ENCODE measurements at regions not wholly inside any gene's neighbourhood (a gene's known extent, or its start where the extent isn't known, plus 50 kb on each side); places are given as distances from the start of the nearest gene placed in this dataset.
"Not testable (repeated sequence)": the region's sequence is repeated elsewhere in the genome, so short reads cannot be mapped to it uniquely, and the experiment has no call there.

GRCh38 chr5:16987776-16988175, 51.7 kb upstream of the MYO10 start:
- Histone ChIP-seq H2AFZ (no peak overlapping the region), H3K27ac (no peak overlapping the region), H3K4me3 (no peak overlapping the region), H3K4me1 (ENCODE audit: insufficient read depth) (peaks cover 11% of the 10 kb centered on the region), H3K27me3 (replicated peaks; ENCODE audit: insufficient read depth) (no peaks in the 10 kb centered on the region), H3K9me3 (ENCODE audit: low read depth) (no peaks in the 10 kb centered on the region), H3K4me2 (ENCODE audit: unreplicated experiment) (no peak overlapping the region), H3K9me2 (ENCODE audit: insufficient read depth) (no peaks in the 10 kb centered on the region), H4K20me1 (ENCODE audit: insufficient read depth) (no peaks in the 10 kb centered on the region), H3K79me2 (ENCODE audit: insufficient read depth) (no peaks in the 10 kb centered on the region), H3F3A (ENCODE audit: insufficient read depth) (peaks cover 11% of the 10 kb centered on the region), H3K9ac (no peak overlapping the region), H3K36me3 (ENCODE audit: low read depth) (no peaks in the 10 kb centered on the region)
- 47 to 60% methylated on average over 1 of the region's 1 CpG for WGBS, 2 experiments (ENCODE audit: low coverage in 1 of 2, low lambda C conversion rate in 2 of 2, missing lambda C conversion rate in 2 of 2)
- TF ChIP-seq EZH2phosphoT487 (IDR thresholded peaks at IDR 0.05; ENCODE audit: insufficient read depth, low read depth), result no peak
- no peak for TF ChIP-seq EZH2 (IDR thresholded peaks at IDR 0.05; ENCODE audit: insufficient read depth, poor library complexity, severe bottlenecking)
- no peak for DNase-seq
- in situ Hi-C loops (cut with MboI), result no loop called here

- H3K9me3 ChIP-seq (ENCODE audit: low read depth); H3K4me3 ChIP-seq; H2AFZ ChIP-seq; H3K36me3 ChIP-seq (ENCODE audit: low read depth); H4K20me1 ChIP-seq (ENCODE audit: insufficient read depth); in situ Hi-C loops (cut with MboI); H3K4me2 ChIP-seq (ENCODE audit: unreplicated experiment); H3K79me2 ChIP-seq (ENCODE audit: insufficient read depth); DNase-seq; H3K27ac ChIP-seq; H3K27me3 ChIP-seq (replicated peaks; ENCODE audit: insufficient read depth); H3K9me2 ChIP-seq (ENCODE audit: insufficient read depth); H3K9ac ChIP-seq: not testable (repeated sequence)
- WGBS, 2 experiments (ENCODE audit: low coverage in 1 of 2, low lambda C conversion rate in 2 of 2, missing lambda C conversion rate in 2 of 2), result 97 to 98% methylated on average over 25 to 43 of the region's 43 CpGs
- Histone ChIP-seq H3K4me1 (ENCODE audit: insufficient read depth) (peaks cover 26% of the 10 kb centered on the region), H3F3A (ENCODE audit: insufficient read depth) (peaks cover 16% of the 10 kb centered on the region)
Observed at GRCh38 chr5:16990817-16991520, 54.9 kb upstream of the MYO10 start.

- Histone ChIP-seq H3K9me2 (ENCODE audit: insufficient read depth) (no peaks in the 10 kb centered on the region), H3F3A (ENCODE audit: insufficient read depth) (peaks cover 16% of the 10 kb centered on the region), H3K27me3 (replicated peaks; ENCODE audit: insufficient read depth) (no peaks in the 10 kb centered on the region), H3K9ac (peak overlapping the region; percentile 45; the same call in 1 of the 2 replicates), H3K9me3 (ENCODE audit: low read depth) (no peaks in the 10 kb centered on the region), H3K79me2 (ENCODE audit: insufficient read depth) (no peaks in the 10 kb centered on the region), H3K36me3 (ENCODE audit: low read depth) (no peaks in the 10 kb centered on the region), H4K20me1 (ENCODE audit: insufficient read depth) (no peaks in the 10 kb centered on the region), H2AFZ (0 out of 2 replicates have a peak overlapping the region, but pooled peaks have one; percentile 17), H3K27ac (peak overlapping the region; percentile 70), H3K4me2 (ENCODE audit: unreplicated experiment) (peak overlapping the region; percentile 81), H3K4me1 (ENCODE audit: insufficient read depth) (peaks cover 26% of the 10 kb centered on the region), H3K4me3 (peak overlapping the region; percentile 34; the same call in 1 of the 2 replicates)
- peak; percentile 90 for DNase-seq
- in situ Hi-C loops (cut with MboI), result no loop called here
- WGBS, 2 experiments (ENCODE audit: low coverage in 1 of 2, low lambda C conversion rate in 2 of 2, missing lambda C conversion rate in 2 of 2), result 17 to 25% methylated on average over 2 of the region's 2 CpGs
- TF ChIP-seq EZH2phosphoT487 (IDR thresholded peaks at IDR 0.05; ENCODE audit: insufficient read depth, low read depth), result no peak
- no peak for TF ChIP-seq EZH2 (IDR thresholded peaks at IDR 0.05; ENCODE audit: insufficient read depth, poor library complexity, severe bottlenecking)
Observed at GRCh38 chr5:16992006-16992405, 55.9 kb upstream of the MYO10 start.

- Histone ChIP-seq H3K27ac (peak overlapping the region; percentile 70), H3K4me2 (ENCODE audit: unreplicated experiment) (peak overlapping the region; percentile 81), H3K9me3 (ENCODE audit: low read depth) (no peaks in the 10 kb centered on the region), H3K36me3 (ENCODE audit: low read depth) (no peaks in the 10 kb centered on the region), H3F3A (ENCODE audit: insufficient read depth) (peaks cover 16% of the 10 kb centered on the region), H3K4me3 (peak overlapping the region; percentile 34; the same call in 1 of the 2 replicates), H3K9ac (peak overlapping the region; percentile 45; the same call in 1 of the 2 replicates), H3K27me3 (replicated peaks; ENCODE audit: insufficient read depth) (no peaks in the 10 kb centered on the region), H3K79me2 (ENCODE audit: insufficient read depth) (no peaks in the 10 kb centered on the region), H2AFZ (0 out of 2 replicates have a peak overlapping the region, but pooled peaks have one; percentile 17), H4K20me1 (ENCODE audit: insufficient read depth) (no peaks in the 10 kb centered on the region), H3K4me1 (ENCODE audit: insufficient read depth) (peaks cover 26% of the 10 kb centered on the region), H3K9me2 (ENCODE audit: insufficient read depth) (no peaks in the 10 kb centered on the region)
- WGBS, 2 experiments (ENCODE audit: low coverage in 1 of 2, low lambda C conversion rate in 2 of 2, missing lambda C conversion rate in 2 of 2), result 19 to 22% methylated on average over 5 of the region's 5 CpGs
- TF ChIP-seq EZH2 (IDR thresholded peaks at IDR 0.05; ENCODE audit: insufficient read depth, poor library complexity, severe bottlenecking) (no peak), EZH2phosphoT487 (IDR thresholded peaks at IDR 0.05; ENCODE audit: insufficient read depth, low read depth) (no peak)
- in situ Hi-C loops (cut with MboI), result no loop called here
- DNase-seq, result peak; percentile 59
Observed at GRCh38 chr5:16992444-16992843, 56.4 kb upstream of the MYO10 start.

All from GM23248 (cell line).